ENCODE measurements at regions not wholly inside any gene's neighbourhood (a gene's known extent, or its start where the extent isn't known, plus 50 kb on each side); places are given as distances from the start of the nearest gene placed in this dataset.

DNA sequence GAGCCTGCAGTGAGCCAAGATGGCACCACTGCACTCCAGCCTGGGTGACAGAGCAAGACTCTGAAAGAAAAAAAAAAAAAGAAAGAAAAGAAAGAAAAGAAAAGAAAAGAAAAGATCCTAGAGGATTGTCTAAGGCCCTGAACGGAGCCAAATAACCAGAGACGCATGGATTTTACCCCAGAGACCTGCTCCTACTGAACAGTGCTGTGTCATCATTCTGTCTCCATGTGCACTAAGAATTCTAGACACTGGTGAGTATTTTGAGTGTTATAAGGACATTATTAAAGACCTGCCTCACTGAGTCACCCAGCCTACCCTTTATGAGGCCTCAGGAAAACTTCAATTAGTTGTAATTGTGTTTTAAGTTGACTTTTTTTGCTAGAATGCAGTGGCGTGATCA, 61.9 kb upstream of the RIOK3 start:
- DNase-seq = no peak

DNA sequence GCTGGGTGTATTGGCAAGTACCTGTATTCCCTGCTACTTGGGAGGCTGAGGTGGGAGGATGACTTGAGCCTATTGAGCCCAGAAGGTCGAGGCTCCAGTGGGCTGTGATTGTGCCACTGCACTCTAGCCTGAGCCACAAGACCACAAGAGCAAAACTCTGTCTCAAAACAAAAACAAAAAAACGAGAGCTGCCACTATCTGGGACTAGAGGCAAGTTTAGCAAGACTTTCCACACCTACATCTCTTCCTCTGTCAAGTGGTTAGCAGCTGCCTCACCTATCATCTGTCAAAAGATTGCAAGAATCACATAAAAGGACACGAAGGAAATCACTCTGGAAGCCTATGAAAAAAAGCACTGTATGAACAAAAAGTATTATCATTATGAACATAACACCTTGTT, 55.2 kb upstream of the RIOK3 start:
- no peak for DNase-seq

DNA sequence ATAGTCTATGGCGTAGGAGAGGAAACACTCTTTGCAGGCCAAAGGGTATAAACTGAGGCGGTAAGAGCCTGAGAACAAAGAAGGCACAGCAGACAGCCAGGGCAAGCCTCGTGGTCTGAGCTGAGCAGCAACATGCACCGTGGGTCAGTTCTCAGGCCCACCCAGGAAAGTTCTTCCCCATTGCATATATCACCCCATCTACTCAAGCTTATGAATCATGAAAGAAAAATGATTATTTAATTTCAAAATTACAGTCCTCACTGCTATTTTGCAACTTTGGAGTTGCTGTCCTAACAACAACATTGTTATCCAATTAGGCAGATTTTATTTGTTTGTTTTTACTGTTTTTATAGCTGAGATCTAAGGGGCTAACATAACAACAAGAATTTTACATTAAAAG, 54.7 kb upstream of the RIOK3 start:
- DNase-seq = no peak

DNA sequence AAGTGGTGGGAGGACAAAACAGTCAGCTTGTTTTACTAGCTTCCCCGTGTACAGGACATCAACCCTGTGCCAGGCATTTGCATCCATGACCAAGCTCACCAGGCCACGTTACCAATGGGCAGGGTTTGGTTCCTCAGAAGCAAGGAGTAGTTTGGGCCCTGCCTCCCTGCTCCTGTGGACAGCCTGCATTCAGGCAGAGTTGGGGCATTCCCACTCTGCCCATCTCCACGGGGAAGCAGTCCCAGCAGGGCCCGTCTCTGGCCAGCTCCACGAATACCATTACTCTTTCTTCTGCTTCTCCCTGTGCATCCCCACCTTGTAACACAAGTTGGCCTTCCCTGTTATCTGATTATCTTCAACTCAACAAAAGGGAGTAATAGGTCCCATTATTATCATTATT, 54.0 kb upstream of the RIOK3 start:
- no peak for DNase-seq

DNA sequence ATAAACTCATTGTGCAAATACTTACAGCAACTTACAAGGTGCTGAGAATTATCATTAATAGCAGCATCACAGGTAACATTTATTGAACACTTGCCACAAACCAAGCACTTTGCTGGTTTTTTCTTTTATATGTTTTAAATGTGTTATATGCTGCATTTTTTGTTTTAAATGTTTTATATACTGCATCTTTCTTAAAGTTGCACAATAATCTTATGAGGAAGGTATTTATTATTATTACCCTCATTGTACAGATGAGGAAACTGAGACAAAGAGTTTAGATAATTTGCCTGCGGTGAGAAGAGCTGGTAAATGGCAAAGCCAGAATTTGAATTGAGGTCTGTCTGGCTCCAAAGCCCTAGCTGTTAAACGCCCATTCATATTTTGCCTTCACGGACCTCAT, 52.2 kb upstream of the RIOK3 start:
- DNase-seq = no peak

DNA sequence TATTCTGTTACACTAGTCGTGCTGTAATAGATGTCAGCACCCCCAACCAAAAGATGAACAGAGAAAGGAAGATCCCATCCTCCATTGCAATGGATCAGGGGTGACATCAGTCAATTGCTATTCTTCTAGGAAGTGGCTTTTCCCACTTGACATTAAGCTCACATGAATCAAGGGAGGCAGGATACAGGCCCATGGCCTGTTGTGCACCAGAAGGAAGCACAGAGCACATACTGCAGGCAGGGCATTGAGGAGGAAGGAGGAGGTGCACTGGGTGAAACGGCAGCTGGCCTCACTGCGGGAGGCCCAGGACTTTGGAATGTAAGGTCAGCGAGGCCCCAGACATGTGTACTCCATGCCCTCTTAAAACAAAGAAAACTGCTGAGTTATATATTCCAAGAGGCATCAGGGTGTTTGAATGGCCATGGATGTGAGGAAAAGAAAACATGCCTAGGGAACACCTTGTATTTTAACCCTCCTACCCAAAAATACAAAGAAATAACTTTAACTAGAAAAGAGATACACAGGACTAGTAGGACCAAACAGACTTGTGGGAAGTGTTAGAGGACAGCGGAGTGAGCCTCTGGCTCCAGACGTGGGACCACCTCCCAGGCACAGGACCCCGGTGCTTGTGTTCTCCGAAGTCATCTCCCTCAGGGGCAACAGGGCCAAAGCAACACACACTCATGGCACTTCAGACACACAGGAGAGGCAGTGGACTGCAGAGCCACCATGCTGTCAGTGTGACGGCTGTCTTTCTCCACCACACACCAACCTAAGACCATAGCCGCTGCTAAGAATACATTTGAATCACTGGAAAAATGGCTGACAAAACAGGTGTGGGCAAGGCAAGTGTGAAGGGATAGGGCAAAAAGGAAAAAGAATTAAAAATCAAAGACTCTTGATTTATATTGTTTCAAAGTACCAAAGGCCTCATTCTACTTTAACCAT, 51.4 kb upstream of the RIOK3 start:
- DNase-seq = peak; percentile 89
